HG02759 (cell line): ENCODE measurements at regions not wholly inside any gene's neighbourhood (a gene's known extent, or its start where the extent isn't known, plus 50 kb on each side); places are given as distances from the start of the nearest gene placed in this dataset.

Experiments used
- ATAC-seq: cut with Tn5 transposase; IDR thresholded peaks from one replicate; pipeline ENCODE4 v1.9.1; 2021; ENCODE audit warnings: mild to moderate bottlenecking, moderate library complexity; ENCODE audit not compliant: unreplicated experiment

DNA sequence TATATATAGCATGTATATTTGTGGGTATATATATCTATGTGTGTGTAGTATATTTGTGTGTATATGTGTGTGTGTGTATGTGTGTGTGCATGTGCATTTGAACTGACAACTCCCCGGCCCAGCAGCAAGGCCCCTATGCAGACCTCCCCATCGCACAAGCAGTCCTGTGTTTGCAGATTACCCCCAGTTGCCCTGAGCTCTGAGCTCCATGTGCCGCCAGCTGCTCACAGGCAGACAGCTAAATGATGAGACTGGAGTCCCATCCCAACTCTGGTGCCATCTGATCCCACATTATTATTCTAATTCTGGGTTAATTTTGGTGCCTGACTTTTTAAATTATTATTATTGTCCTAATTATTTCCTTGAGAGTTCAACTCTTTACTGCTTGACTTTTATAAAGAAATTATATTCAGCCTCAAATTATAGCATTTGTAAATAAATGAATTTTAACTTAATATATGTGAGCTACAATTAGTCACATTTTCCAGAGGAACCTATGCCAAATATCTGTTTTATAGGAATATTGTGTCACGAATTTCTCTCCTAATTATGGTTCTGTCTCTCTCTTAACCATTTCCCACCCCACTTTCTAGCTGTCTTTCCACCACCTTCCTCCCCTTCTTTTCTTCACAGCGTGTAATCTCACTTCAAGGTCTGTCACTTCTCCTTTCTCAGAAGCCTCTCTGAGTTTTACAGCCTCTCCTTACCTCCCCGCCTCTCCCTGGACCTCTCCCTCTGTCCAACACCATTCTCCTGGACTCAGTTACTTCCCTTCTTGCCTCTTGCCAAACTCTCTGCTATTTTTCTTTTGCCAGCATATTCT is 90.6 kb upstream of the SYNDIG1 start:
- ATAC-seq, result no peak

DNA sequence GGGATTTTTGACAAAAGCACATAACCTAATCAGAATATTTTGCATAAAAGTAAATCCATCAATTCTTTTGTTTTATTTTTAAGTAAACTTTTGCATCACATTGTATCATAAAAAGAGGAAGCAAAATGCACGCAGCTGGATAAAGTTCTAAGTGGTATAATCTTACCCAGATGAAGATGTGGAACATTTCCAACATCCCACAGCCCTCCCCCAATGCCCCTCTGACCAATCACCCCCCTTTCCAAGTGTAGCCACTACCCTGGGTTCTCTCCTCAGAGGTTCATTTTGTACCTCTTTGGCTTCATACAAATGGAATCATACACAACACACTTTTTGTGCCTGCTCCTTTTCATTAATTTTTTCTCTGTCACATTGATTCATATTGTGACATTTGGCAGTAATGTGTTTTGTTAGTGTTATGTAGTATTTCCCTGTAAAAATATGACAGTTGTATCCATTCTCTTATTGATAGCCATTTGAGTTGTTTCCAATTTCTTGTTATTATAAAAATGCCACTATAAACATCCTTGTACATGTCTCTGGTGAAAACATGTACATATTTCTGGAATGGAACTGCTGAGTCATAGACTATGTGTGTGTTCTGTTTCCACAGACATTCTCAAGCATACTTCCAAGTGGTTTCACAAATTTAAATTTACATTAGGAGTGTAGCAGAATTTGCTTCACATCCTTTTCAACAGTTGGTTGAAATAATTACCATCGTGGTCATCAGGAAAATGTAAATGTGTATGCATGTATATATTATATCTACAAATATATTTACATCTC is 92.9 kb upstream of the SYNDIG1 start:
- no peak for ATAC-seq

DNA sequence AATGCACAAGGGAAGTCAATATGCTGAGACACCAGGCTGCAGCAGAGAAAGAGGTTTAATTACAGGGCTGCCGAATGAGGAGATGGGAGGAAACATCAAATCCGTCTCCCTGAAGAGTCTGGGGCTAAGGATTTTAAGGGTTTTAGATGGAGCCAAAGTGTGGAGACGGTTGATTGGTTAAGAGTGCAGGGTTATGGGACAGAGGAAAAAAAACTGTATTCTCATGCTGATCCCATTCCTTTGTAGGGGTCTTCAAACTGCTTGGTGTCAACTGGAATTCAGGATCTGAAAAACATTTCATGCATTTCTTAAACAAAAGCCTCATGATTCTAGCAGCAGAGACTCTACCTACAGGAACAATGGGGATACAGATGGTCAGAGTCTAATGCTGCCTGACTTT is 96.1 kb upstream of the SYNDIG1 start:
- no peak for ATAC-seq

DNA sequence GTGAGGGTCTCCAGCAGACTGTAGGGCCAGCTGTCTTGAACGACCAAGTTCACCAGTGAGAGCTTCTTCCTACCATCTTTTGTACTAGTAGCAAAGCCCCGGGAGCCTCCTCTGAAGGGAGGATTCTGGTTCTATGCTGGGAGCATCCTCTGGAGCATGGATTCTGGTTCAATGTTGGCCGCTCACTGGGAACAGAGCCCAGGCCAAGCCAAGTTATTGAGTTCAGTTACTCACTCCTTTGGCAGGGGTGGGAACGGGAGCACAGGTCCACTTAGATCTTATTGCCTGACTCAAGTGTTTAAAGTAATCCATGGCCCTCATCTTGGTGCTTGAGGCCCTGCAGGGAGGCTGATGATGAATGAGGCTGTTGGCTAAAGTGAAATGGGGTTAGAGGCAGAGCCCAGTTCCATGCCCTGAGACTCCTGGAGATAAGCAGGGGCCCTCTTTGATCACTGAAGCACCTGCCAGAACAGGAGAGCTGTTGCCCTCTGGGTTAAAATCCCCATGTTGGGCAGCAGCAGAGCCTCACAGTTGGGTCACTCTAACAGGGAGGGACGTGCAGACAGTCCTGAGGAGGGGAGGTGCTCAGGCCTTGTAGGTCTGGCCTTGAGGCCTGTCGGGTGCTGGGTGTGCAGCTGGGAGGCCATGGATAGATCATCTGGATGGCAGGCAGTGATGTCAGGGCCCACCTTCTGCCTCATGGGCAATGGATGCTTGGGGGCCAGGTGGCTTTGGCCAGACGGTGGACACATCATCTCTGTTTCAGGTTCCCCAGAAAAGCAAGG is 98.3 kb upstream of the SYNDIG1 start:
- no peak for ATAC-seq

DNA sequence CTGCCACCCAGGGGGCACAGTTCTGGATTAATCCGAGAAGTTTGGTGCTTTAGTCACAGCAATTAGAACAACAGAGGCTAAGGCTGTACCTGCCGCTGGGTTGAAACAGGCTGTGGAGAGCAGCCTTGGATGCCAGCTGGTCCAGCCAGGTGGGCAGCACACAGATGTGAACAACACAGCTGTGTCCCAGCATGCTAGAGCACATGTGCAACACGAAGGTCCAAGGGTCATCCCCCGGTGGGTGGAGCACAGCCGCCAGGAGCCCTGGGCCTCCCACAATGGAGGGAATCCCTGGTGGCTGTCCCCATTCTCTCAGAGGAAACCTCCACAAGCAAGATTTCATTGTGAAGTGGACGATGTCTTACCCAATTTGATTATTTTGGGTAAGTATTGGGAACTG is 99.2 kb upstream of the SYNDIG1 start:
- ATAC-seq, result no peak

DNA sequence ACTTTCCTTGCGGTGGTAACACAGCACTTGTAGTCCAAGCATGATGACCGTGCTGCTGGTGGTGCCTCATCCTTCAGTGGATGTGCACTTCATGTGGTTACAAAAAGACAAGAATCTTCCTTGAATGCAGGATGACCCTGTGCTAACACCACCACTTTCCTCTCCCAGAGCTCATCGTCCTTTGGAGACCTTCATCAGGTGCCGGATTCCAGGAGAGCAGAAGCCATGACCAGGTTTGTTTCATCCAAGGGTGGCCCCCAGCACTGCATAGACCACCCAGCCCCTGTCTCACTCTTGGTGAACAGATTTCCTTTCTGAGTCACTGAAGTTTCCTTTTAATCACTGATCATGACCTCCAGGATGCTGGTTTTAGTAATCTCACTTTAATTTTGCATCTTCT is 101.2 kb upstream of the SYNDIG1 start:
- ATAC-seq, result no peak

DNA sequence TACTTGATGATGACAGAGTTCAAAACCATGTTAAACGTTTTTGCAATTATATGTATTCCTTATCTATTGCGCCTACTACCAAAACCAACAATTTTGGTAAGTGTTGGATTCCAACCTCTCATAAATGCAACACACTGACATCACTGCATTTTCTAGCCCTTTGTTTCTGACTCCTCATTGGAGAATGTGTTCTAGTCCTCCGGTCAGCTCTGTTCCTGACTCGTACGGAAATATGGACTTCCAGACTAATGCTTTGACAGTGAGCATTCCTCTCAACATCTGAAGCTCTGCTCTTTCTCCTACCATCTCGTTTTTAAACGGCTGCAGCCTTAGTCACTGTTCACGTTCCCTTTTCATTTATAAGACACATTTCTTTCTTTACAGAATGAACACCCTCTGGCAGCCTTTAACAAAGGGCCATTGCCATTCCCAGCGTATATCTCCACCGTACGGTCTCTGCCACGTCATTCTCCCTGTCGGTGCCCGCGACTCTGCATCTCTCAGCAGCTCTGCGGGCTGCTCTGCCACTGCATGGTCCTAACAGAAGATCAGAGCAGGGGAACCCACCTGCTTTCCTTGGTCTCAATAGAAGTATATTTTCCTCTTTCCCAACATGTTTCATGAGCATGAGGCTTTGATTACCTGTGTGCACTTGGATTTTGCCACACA is 103.0 kb upstream of the SYNDIG1 start:
- no peak for ATAC-seq

DNA sequence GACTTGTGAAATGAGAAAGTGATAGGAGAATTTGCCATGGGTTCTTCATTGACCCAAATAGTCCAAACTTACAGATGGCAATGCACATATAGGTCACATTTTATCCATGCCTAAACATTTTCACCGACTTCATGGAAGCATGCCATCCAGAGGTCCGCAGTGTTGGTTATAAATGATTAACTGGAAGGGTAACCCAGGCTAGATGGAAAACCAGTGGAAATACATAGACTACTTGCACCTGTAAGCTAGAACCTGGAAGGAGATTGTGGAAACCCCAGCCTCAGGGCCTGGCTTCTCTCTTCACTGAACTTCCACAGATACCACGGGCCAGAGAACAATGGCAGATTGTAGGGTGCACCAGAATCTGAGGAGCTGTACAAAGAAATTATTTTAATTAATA is 103.8 kb upstream of the SYNDIG1 start:
- ATAC-seq, result no peak

DNA sequence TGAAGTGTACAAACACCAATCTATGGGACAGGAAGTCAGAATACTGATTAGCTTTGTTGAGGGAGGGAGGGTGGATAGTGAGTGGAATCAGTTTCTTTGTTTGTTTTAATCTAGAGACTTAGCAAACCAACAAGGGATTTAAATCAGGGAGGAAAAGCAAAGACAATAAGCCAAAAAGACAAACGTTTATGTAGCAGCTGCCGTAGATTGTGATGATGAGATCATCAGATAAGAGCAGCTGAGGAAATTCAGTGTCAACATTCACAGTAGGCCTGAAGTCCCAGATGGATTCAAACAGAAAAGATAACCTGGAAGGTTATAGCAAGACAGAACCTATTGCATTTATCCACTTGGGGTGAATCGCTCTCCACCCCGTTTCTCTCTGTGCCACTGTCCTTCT is 104.9 kb upstream of the SYNDIG1 start:
- ATAC-seq, result no peak

DNA sequence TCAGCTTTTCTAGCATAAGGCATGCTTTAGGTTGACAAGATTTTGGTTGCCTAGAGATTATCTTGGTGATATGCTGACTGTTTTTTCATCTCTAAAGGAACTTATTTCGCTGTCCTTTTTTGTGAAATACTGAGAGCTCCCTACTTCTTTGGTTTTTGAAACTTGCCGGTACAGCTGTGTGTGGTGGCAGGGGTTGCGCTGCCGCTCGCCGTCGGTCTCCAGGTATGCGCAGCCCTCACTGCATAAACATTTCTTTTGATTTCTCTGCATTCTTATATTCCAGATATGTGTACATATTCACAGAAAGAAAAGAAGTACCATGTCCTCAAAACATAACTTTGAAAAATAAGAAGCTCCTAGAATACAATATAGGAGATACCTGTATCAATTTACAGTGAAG is 106.4 kb upstream of the SYNDIG1 start:
- no peak for ATAC-seq

DNA sequence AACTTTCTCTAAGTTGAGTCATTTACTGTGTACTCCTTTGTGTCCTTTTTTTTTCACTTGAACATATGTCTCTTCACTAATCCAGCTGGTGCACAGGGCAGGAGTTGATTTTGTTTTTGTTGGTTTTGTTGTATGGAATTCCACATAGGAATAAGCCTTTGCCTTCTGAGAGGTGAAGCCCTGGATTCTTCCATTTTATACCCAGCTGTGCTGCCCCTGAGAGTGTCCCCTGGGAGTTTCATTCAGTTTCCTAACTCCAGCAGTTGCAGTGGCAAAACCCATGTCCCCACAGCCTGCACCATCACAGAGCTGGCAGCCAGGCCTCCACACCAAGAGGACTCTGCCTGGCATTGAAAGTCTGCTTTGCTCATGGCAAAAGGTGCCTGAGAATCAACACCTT is 107.3 kb upstream of the SYNDIG1 start:
- ATAC-seq, result no peak

DNA sequence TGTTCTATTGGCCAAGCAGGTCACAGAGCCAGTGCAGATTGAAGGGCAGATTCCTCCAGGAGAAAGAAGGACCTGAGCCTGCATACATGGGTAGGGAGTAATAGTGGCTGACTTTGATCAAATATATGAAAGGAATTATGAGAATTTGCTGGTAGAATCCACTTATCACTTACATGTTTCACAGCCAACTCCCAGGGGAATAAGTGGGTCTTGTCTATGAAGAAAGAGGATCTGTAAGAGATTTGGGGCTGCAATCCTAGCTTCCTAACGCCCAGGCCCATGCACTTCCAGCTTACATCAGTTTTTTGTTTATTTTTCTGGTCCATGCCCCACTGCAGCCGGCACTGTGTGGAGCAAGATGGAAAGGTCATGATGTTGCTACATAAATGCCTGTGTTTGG is 107.9 kb upstream of the SYNDIG1 start:
- no peak for ATAC-seq

DNA sequence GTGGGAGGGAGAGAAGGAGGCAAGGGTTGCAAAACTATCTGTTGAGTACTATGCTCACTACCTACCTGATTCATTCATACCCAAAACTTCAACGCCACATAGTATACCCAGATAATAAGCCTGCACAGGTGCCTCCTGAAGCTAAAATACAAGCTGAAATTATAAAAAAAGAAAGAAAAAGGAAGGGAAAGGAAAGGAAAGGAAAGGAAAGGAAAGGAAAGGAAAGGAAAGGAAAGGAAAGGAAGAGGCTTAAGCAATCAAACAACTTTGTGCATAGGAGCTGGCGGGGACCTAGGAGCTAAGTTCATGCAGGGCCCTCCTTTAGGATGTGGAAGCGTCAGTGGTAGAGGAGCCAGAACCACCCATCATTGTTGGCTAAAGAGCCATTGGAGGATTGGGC is 108.9 kb upstream of the SYNDIG1 start:
- no peak for ATAC-seq

DNA sequence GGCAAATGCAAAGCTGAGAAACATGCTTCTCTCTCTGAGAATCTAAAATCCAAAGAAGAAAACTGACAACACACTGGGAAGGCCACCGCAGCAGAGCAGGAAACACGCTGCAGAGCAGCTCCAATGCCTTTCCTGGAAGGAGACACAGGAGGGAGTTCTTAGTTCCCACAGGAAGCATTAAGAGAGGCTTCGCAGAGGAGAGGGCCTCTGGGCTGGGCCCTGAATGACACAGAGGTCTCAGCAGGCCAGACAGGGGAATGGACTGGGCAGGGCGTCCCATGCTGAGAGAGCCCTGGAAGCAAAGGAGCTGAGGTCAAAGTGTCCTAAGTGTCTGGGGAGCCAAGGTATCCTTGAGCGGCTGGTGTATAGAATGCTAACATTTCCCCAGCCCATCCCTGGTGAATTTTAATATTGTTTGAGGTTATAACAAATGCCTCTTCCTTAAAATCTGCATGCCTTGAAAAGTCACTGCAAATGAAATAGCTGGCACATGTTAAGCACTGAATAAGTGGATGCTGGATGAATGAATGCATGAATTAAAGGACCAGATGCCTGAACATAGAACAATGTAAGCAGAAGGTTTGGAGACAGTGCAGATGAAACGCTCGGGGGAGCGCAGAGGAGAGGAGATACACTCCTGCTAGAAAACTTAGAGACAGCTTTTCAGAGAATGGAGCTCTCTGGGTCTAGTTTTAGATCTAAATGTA is 110.0 kb upstream of the SYNDIG1 start:
- ATAC-seq, result no peak

DNA sequence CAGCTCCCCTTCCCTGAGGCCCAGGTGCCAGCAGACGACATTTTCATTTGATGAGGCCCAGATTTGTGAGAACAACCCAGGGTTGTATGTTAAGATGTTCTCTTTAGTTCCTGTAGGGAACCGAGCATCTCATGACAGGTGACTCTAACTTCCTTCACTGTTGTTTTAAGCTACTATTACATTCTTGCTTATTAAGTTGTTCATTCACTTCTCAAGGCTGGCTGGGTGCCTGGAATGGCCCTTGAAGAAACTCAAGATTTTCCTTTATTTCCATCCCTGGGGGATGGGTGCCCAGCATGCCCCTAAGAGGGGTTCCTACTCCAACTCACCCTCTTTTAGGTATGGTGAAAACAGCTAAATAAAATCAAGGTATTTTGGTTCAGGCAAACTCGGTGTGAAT is 111.5 kb upstream of the SYNDIG1 start:
- ATAC-seq, result no peak

DNA sequence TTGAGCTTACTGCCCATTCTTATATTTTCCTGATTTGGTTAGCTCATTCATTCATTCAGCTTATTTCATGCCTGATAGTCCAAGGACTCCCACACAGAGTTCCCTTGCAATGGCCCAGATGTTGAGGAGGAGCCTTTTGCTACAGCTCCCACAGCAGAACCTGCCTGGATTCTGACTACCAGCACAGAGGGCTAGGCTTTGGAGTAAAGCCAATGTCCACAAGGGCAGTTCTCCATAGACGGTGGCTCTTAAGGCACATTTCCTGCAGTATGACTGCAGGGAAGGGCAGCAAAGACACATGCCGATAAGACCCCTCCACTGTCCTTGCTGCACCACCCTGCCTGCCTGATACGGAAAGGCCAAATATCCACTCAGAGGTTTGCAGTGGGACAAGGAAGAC is 112.3 kb upstream of the SYNDIG1 start:
- ATAC-seq, result no peak

DNA sequence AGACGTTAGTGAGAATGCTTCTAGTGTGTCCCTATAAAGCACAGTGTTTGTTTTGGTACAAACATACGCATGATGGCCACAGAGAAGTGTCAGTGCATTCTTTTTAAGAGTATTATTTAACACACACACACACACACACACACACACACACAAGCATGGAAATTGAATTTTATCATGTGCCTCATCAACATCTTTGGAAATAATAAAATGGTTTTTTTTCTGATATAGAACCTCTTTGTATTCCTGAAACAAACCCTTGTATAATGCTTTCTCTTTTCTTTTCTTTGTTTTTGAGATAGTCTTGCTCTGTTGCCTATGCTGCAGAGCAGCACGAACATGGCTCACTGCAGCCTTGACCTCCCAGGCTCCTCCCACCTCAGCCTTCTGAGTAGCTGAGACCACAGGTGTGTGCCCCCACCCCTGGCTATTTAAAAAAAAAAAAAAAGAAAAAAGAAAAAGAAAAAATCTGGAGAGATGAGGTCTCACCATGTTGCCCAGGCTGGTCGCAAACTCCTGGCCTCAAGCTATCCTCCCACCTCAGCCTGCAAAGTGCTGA is 116.2 kb upstream of the SYNDIG1 start:
- no peak for ATAC-seq

DNA sequence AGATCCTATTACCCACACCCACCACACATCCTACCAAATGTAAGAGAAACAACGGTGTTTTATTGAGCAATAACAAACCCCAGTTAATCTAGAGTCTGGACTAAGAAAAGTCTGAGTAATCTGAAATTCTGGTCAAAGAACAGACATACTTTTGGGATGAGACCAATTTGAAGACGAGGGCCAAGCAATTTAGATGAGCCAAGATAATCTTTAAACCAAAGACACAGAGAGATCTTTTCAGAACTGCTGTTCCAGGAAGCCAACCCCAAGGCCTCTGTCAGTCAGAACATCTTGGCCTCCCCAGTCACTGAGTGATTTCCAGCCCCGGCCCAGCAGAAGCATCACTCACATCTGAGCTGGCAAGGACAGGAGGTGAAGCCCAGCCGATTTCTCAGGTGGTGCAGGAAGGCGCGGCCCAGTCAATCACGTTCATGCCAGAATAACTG is 118.5 kb upstream of the SYNDIG1 start:
- no peak for ATAC-seq

DNA sequence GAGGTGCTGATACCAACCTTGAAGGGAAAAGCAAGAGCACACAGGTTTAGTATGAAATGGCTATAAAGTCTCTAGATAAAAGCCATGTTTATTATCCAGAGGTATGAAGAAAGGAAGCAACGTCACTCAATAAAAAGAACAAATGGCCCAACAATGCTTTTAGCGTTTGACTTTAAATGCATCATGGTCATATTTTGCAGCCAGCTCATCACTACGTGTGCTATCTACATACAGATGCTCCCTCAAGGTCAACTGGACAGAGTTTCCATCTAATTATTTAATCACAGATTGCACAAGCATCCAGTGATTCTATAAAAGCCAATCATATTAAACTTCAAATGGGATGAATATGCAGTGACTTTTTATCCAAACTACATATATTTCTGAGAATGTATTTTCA is 127.6 kb upstream of the SYNDIG1 start:
- ATAC-seq, result no peak

DNA sequence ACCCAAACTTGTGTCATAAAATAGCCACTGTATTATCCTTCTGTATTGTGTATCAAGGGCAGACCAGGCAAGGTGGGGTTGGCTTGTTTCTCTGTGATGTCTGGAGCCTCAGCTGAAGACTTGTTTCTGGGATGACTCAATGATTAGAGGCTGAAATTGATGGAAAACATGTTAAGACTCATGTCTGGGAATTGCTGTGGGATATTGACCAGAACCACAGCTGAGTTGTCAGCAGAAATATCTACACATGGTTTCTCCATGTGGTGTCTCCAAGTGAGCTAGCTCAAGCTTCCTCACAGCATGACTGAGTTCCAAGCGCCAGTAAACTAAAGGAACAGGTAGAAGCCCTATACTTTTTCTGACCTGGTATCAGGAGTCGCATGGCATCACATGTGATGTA is 128.5 kb upstream of the SYNDIG1 start:
- ATAC-seq, result no peak
